H1 (cell line): ENCODE measurements at regions not wholly inside any gene's neighbourhood (a gene's known extent, or its start where the extent isn't known, plus 50 kb on each side); places are given as distances from the start of the nearest gene placed in this dataset.

Experiments
- CTCF ChIA-PET: fragments of 300-600 bp; sonication (Branson Sonifier 250); formaldehyde crosslinking; loops from one replicate; lab custom pipeline; 2021; ENCODE audit not compliant: partially characterized antibody; lab: Charles Lee
- POLR2A ChIA-PET: fragments of 300-600 bp; sonication (Branson Sonifier 250); formaldehyde crosslinking; loops from one replicate; lab custom pipeline; 2021; ENCODE audit warnings: inconsistent platforms; ENCODE audit not compliant: partially characterized antibody; lab: Charles Lee
- DNase-seq, 2 experiments: peaks; one replicate each; pipeline versions ENCODE4 v3.0.0 to v3.0.0-alpha.2; 2010 to 2022; ENCODE audit warnings: low spot score in 2 of 2, low read depth in 1 of 2, mixed read lengths in 1 of 2
- FAIRE-seq: peaks from 2 replicates; lab custom pipeline; 2011; peaks lifted over from hg19 to GRCh38; lab: Jason Lieb, UNC
- H2AFZ ChIP-seq: 2 replicates; pipeline ENCODE4 v1.8.1; 2012; ENCODE audit warnings: low read length, inconsistent platforms
- H2AK5ac ChIP-seq: 2 replicates; pipeline ENCODE4 v1.6.1; 2013; ENCODE audit warnings: low read depth, low read length
- H2BK120ac ChIP-seq: replicated peaks from 2 replicates; pipeline ENCODE3; 2013; ENCODE audit warnings: low read depth, low read length, inconsistent platforms
- H2BK12ac ChIP-seq: 2 replicates; pipeline ENCODE4 v1.6.1; 2013; ENCODE audit warnings: low read depth, low read length
- H2BK15ac ChIP-seq: 2 replicates; pipeline ENCODE4 v1.6.1; 2013; ENCODE audit warnings: low read length
- H2BK20ac ChIP-seq: 2 replicates; pipeline ENCODE4 v1.6.1; 2013; ENCODE audit warnings: low read length
- H2BK5ac ChIP-seq: 2 replicates; pipeline ENCODE4 v1.6.1; 2013; ENCODE audit warnings: low read depth, low read length
- H3K14ac ChIP-seq: 2 replicates; pipeline ENCODE4 v1.6.1; 2013; ENCODE audit warnings: inconsistent platforms; ENCODE audit not compliant: insufficient read length
- H3K18ac ChIP-seq: 2 replicates; pipeline ENCODE4 v1.6.1; 2013; ENCODE audit warnings: low read length; ENCODE audit errors: extremely low read depth
- H3K23ac ChIP-seq: 2 replicates; pipeline ENCODE4 v1.6.1; 2013; ENCODE audit warnings: inconsistent platforms; ENCODE audit not compliant: insufficient read length
- H3K23me2 ChIP-seq: 2 replicates; pipeline ENCODE4 v1.6.1; 2013; ENCODE audit warnings: low read depth, low read length
- H3K27ac ChIP-seq: 2 replicates; pipeline ENCODE4 v1.6.1; 2011; ENCODE audit warnings: low read depth, low read length, inconsistent platforms
- H3K27me3 ChIP-seq, 4 experiments: replicated peaks in 1 of 4; 1 replicate in 1 of 4; 2 replicates in 3 of 4; pipeline versions ENCODE4 v1.6.1 to v1.8.1; 2011 to 2013; ENCODE audit warnings: low read length in 3 of 4, mild to moderate bottlenecking in 3 of 4, inconsistent platforms in 2 of 4, mixed read lengths in 2 of 4, moderate library complexity in 1 of 4; ENCODE audit not compliant: control insufficient read depth in 3 of 4, insufficient read depth in 3 of 4; ENCODE audit errors: extremely low read depth in 1 of 4
- H3K36me3 ChIP-seq, 4 experiments: 2 replicates each; pipeline versions ENCODE4 v1.6.1 to v1.8.1; 2011 to 2013; ENCODE audit warnings: mild to moderate bottlenecking in 4 of 4, low read length in 3 of 4, moderate library complexity in 2 of 4, control low read depth in 1 of 4, inconsistent platforms in 1 of 4; ENCODE audit not compliant: insufficient read depth in 4 of 4, control insufficient read depth in 2 of 4
- H3K4ac ChIP-seq: replicated peaks from 2 replicates; pipeline ENCODE3; 2013; ENCODE audit warnings: low read length, low read depth, mixed read lengths, inconsistent platforms; ENCODE audit not compliant: insufficient read length
- H3K4me1 ChIP-seq, 4 experiments: replicated peaks in 1 of 4; 1 replicate in 1 of 4; 2 replicates in 3 of 4; pipeline versions ENCODE4 v1.6.1 to v1.8.1; 2011 to 2013; ENCODE audit warnings: low read length in 3 of 4, inconsistent platforms in 2 of 4, mixed read lengths in 1 of 4; ENCODE audit not compliant: insufficient read depth in 4 of 4, control insufficient read depth in 3 of 4
- H3K4me2 ChIP-seq, 2 experiments: 2 replicates each; pipeline versions ENCODE4 v1.6.1 to v1.8.1; 2011 to 2013; ENCODE audit warnings: low read depth in 2 of 2, low read length in 2 of 2, control low read depth in 1 of 2, inconsistent platforms in 1 of 2, mild to moderate bottlenecking in 1 of 2; ENCODE audit not compliant: insufficient read depth in 1 of 2
- H3K4me3 ChIP-seq, 4 experiments: fragments of 200-600, 300-600 bp in 1 of 4; sonication (generic), shearing (Covaris generic), sonication (Bioruptor Twin) in 1 of 4; 2 replicates each; pipeline versions ENCODE4 v1.5.1 to v1.8.1; 2011 to 2016; ENCODE audit warnings: low read length in 4 of 4, low read depth in 3 of 4, control low read depth in 2 of 4, inconsistent platforms in 2 of 4, mild to moderate bottlenecking in 2 of 4, mixed read lengths in 1 of 4, moderate library complexity in 1 of 4; ENCODE audit not compliant: insufficient read depth in 2 of 4; ENCODE audit errors: extremely low read depth in 1 of 4
- H3K56ac ChIP-seq: replicated peaks from 2 replicates; pipeline ENCODE3; 2013; ENCODE audit warnings: low read depth, mild to moderate bottlenecking, mixed read lengths, low read length, inconsistent platforms; ENCODE audit not compliant: insufficient read length
- H3K79me1 ChIP-seq: 2 replicates; pipeline ENCODE4 v1.6.1; 2013; ENCODE audit warnings: low read depth, low read length, control low read depth
- H3K79me2 ChIP-seq, 2 experiments: 2 replicates each; pipeline versions ENCODE4 v1.6.1 to v1.8.1; 2012 to 2013; ENCODE audit warnings: low read length in 2 of 2, mild to moderate bottlenecking in 2 of 2, inconsistent platforms in 1 of 2; ENCODE audit not compliant: insufficient read depth in 2 of 2, control insufficient read depth in 1 of 2
- H3K9ac ChIP-seq, 4 experiments: replicated peaks in 1 of 4; 1 replicate in 1 of 4; 2 replicates in 3 of 4; pipeline versions ENCODE4 v1.6.1 to v1.8.1; 2011 to 2013; ENCODE audit warnings: low read depth in 3 of 4, low read length in 3 of 4, control low read depth in 2 of 4, mild to moderate bottlenecking in 2 of 4, moderate library complexity in 2 of 4, inconsistent platforms in 1 of 4; ENCODE audit errors: extremely low read depth in 1 of 4
- H3K9me3 ChIP-seq, 2 experiments: 2 replicates each; pipeline versions ENCODE4 v1.6.1 to v1.8.1; 2012 to 2013; ENCODE audit warnings: mild to moderate bottlenecking in 2 of 2, moderate library complexity in 2 of 2, control low read depth in 1 of 2, inconsistent platforms in 1 of 2, low read depth in 1 of 2, low read length in 1 of 2, mixed read lengths in 1 of 2; ENCODE audit not compliant: insufficient read depth in 2 of 2
- H4K20me1 ChIP-seq, 2 experiments: replicated peaks in 1 of 2; 2 replicates each; pipeline versions ENCODE3 to v1.8.1; 2011 to 2013; ENCODE audit warnings: inconsistent platforms in 2 of 2, low read length in 2 of 2, mild to moderate bottlenecking in 1 of 2; ENCODE audit not compliant: insufficient read depth in 2 of 2, control insufficient read depth in 1 of 2
- H4K5ac ChIP-seq: 2 replicates; pipeline ENCODE4 v1.6.1; 2013; ENCODE audit warnings: low read length, low read depth, mixed read lengths, inconsistent platforms; ENCODE audit not compliant: insufficient read length
- H4K8ac ChIP-seq: 2 replicates; pipeline ENCODE4 v1.8.0; 2013; ENCODE audit warnings: mild to moderate bottlenecking, moderate library complexity, low read length, inconsistent platforms; ENCODE audit not compliant: insufficient read depth; ENCODE audit errors: extremely low read depth
- H4K91ac ChIP-seq: replicated peaks from 2 replicates; pipeline ENCODE3; 2013; ENCODE audit warnings: low read length, mixed read lengths, inconsistent platforms; ENCODE audit not compliant: insufficient read length
- BACH1 ChIP-seq: IDR thresholded peaks from 2 replicates; pipeline ENCODE4 v1.6.1; 2012; ENCODE audit warnings: low read length, improper control_type of control experiment
- EGR1 ChIP-seq: IDR thresholded peaks from 2 replicates; pipeline ENCODE4 v1.6.1; 2011; ENCODE audit warnings: low read depth, low read length, borderline replicate concordance
- SIRT6 ChIP-seq: IDR thresholded peaks from one replicate; pipeline ENCODE4 v1.7.1; 2012; ENCODE audit warnings: low read length, inconsistent platforms
- SP1 ChIP-seq: IDR thresholded peaks from 2 replicates; pipeline ENCODE4 v1.6.1; 2011; ENCODE audit warnings: low read depth, low read length
- SP2 ChIP-seq: IDR thresholded peaks from 2 replicates; pipeline ENCODE4 v1.6.1; 2012; ENCODE audit warnings: mild to moderate bottlenecking, low read length, inconsistent platforms

DNA sequence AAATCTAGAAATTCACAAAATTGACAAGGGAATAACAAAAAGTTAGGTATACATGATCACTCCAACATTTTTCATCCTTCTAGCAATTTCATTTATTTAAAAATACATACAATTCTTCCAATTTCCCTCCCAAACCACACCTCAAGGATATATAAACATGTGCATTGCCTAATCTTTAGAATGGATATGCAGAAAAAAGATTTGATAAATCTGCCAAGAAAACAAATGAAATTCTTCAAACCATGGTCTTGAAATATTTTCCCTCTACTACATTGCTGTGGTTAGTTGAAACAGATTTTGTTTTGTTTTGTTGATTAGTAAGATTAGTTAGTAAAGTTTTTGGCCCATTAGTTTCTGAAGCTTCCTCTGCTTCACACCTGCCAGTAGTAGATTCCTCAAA lies 703.3 kb upstream of the CCDC179 start:
- no peak overlapping the region for H3K9ac ChIP-seq
- H2BK20ac ChIP-seq: no peak overlapping the region
- no peak overlapping the region for H3K4me3 ChIP-seq
- H3K4me1 ChIP-seq: no peaks in the 10 kb centered on the region
- ChIA-PET POLR2A (no interaction called here), CTCF (no interaction called here)
- no peak overlapping the region for H4K5ac ChIP-seq
- no peak overlapping the region for H3K4ac ChIP-seq
- no peak overlapping the region for H2BK12ac ChIP-seq
- H3K9me3 ChIP-seq: no peaks in the 10 kb centered on the region
- H3K79me1 ChIP-seq: no peaks in the 10 kb centered on the region
- no peak overlapping the region for H3K23ac ChIP-seq
- no peak overlapping the region for H2BK5ac ChIP-seq
- H3K18ac ChIP-seq: no peak overlapping the region
- no peak overlapping the region for H4K8ac ChIP-seq
- no peak overlapping the region for H2AK5ac ChIP-seq
- no peak for FAIRE-seq
- H2BK120ac ChIP-seq: no peak overlapping the region
- H3K56ac ChIP-seq: no peak overlapping the region
- TF ChIP-seq SIRT6 (no peak), SP2 (no peak), EGR1 (no peak), BACH1 (no peak), SP1 (no peak)
- no peak overlapping the region for H3K14ac ChIP-seq
- H3K27ac ChIP-seq: no peak overlapping the region
- no peak for DNase-seq
- no peaks in the 10 kb centered on the region for H3K79me2 ChIP-seq
- H2AFZ ChIP-seq: no peak overlapping the region
- no peak overlapping the region for H4K91ac ChIP-seq
- H2BK15ac ChIP-seq: no peak overlapping the region
- H3K4me2 ChIP-seq: no peak overlapping the region
- H4K20me1 ChIP-seq: no peaks in the 10 kb centered on the region
- no peaks in the 10 kb centered on the region for H3K36me3 ChIP-seq
- H3K27me3 ChIP-seq: no peaks in the 10 kb centered on the region
- H3K23me2 ChIP-seq: no peaks in the 10 kb centered on the region
